GM12874 (cell line): ENCODE measurements at regions not wholly inside any gene's neighbourhood (a gene's known extent, or its start where the extent isn't known, plus 50 kb on each side); places are given as distances from the start of the nearest gene placed in this dataset.

ENCODE experiments used
- CTCF ChIP-seq: IDR thresholded peaks from 2 replicates; pipeline ENCODE4 v1.5.1; 2011; ENCODE audit warnings: low read depth, mild to moderate bottlenecking, control low read depth, low read length, moderate library complexity; ENCODE audit not compliant: insufficient read depth

DNA sequence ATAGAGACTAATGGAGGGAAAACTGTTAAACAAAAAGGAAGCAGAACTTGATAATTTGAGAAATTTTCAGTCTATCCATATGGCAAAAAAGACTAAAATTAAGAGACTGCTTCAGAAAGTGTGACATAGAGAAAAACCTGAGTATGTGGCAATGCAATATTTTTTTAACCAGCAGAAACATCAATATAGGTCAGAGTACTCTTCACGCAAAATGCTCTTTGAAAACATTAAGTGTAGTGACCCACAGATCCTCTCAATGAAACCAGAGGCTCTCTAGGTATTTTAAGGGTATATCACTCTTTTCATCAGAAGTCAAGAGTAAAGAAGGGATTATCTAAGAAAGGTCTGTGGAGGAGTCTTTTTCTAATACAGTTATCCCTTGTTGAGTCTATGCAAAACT lies 1394.8 kb downstream of the DSC3 start:
- no peak for TF ChIP-seq CTCF

GRCh38 chr18:29644276-29644675 lies 1398.3 kb downstream of the DSC3 start:
- no peak for TF ChIP-seq CTCF

DNA sequence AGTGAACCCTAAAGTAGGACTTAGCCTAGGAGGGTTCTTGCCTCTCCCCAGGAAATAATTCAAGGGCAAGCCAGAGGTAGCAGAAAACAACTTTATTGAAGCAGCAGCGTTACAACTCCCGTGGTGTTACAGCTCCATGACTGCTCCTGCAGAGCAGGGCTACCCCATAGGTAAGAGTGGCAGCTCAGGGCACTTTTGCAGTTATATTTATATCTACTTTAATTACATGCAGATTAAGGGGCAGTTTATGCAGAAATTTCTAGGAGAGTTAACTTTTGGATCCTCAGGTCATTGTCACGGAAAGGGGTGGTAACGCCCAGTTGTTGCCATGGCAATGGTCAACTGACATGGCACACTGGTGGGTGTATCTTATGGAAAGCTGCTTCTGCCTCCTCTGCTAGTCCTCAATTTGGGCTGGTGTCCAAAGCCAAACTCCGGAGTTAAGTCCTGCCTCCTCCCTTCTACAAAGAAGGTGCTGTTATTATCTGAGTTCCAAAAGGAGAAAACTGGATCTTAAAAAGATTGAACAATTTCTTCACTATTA lies 1413.0 kb downstream of the DSC3 start:
- no peak for TF ChIP-seq CTCF

- TF ChIP-seq CTCF, result no peak
These were observed 1416.4 kb downstream of the DSC3 start for GRCh38 chr18:29626094-29626493.

- no peak for TF ChIP-seq CTCF
These were observed 1425.7 kb downstream of the DSC3 start for GRCh38 chr18:29616867-29617266.

DNA sequence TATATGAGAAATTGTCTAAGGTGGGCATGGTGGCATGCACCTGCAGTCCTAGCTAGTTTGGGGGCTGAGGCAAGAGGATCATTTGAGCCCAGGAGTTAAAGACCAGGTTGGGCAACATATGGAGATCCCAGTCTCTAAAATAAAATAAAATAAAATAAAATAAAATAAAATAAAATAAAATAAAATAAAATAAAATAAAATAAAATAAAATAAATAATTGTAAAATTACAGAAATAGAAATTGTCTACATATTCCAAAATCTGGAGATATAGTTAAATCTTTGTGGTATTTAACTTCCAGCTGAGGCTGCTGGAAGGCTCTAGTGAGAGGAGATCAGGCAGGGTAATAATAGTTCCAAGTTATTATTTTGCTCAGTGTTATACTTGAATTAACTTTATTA lies 1432.1 kb upstream of the CDH2 start:
- no peak for TF ChIP-seq CTCF

DNA sequence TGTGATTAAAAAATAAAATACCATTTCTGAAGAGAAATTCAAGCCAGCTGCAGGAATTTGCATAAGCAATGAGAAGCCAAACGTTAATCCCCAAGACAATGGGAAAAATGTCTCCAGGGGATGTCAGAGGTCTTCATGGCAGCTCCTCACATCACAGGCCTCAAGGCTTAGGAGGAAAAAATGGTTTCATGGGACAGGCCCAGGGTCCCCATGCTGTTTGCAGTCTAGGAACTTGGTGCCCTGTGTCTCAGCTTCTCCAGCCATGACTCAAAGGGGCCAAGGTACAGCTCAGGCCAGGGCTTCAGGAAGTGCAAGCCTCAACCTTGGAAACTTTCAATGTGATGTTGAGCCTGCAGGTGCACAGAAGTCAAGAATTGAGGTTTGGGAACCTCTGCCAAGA lies 1428.4 kb upstream of the CDH2 start:
- no peak for TF ChIP-seq CTCF
